ENCODE measurements at regions not wholly inside any gene's neighbourhood (a gene's known extent, or its start where the extent isn't known, plus 50 kb on each side); places are given as distances from the start of the nearest gene placed in this dataset.
"Not testable (repeated sequence)": the region's sequence is repeated elsewhere in the genome, so short reads cannot be mapped to it uniquely, and the experiment has no call there.

DNA sequence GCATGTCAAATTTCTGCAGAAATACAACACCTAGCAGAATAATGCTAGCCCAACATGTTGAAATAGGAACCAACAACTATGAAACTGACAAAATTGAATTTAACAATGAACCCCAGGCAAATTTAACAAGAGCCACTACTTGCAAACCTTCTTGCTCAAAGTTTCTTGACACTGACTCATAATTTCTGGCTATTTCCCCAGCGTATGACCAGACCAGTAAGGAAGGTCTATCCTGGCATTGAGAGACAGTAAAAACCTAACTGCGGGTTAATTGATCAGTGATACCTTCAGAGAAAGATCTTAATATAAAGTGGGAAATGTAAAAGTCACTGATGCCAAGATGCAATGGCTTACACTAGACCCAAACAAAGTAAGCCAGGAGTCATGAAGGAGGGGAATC, 510.1 kb downstream of the ARL4A start:
- no peak for DNase-seq (ENCODE audit: low read depth, low spot score)

- DNase-seq (ENCODE audit: low read depth, low spot score) = no peak
Measured at GRCh38 chr7:13198036-13198435, 510.6 kb downstream of the ARL4A start.

DNA sequence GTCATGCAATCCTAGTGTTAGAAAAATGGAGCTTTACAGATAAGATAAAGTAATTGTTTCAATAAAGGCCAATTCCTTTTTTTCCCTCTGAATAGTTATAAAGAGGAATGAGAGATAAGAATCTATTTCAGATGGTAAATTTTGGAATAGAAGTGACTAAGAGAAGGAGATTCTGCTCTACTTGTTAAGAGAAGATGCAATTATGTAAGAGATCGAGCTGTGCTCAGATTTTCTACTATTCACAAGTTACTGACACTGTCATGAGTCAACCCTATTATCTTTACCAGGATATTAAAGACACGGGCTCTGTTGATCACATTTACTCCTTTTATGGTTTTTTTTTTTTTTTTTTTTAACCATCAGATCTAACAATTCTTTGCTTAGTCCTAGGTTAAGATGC, 511.3 kb downstream of the ARL4A start:
- DNase-seq (ENCODE audit: low read depth, low spot score) = no peak

GRCh38 chr7:13201628-13202027, 514.2 kb downstream of the ARL4A start:
- no peak for DNase-seq (ENCODE audit: low read depth, low spot score)

- no peak for DNase-seq (ENCODE audit: low read depth, low spot score)
Measured at GRCh38 chr7:13217768-13218167, 530.3 kb downstream of the ARL4A start.

DNA sequence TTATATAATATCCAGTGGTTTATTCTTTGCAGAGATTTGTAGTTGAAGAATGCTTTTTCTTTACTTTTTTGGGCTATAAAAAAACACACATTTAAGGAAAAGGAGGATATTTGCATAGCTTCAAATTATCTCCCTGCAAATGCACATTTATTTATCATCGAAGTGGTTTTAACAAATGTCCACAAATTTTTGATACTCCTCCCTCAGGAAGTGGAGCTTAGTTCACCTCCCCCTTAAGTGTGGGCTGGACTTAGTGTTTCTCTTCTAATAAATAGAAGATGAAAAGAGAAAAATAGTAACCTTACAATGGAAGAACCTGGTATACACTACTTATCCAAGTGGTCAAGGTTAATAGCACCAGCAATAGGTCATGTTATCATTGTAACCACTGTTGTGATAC, 537.6 kb downstream of the ARL4A start:
- no peak for DNase-seq (ENCODE audit: low read depth, low spot score)

DNA sequence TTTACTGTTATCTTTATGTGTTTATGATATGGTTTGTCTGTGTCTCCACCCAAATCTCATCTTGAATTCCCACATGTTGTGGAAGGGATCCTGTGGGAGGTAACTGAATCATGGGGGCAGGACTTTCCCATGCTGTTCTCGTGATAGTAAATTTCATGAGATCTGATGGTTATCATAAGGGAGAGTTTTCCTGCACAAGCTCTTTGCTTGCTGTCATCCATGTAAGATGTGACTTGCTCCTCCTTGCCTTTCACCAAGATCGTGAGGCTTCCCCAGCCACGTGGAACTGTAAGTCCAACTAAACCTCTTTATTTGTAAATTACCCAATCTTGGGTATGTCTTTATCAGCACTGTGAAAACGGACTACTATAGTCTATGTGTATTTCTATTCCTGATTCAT, 539.0 kb downstream of the ARL4A start:
- no peak for DNase-seq (ENCODE audit: low read depth, low spot score)

DNA sequence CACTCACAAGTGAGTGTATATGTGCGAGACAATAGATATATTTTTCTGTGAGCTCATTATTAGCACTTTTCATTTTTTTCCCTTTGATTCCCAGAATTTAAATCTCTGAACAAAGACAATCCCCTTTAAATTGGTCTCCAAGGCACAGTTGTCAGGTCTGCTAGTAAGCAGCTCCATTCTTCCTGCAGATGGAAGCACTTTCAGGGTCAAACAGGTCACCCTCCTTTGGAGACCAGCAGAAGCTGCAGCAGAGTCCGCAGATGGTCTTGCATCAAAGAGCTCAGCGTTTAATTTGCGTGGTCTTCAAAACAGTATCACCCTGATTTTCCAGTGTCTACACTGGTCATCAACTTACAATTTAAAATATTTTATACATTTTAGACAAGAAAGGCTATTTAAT, 543.8 kb downstream of the ARL4A start:
- DNase-seq (ENCODE audit: low read depth, low spot score) = no peak

GRCh38 chr7:13235436-13235835, 548.0 kb downstream of the ARL4A start:
- DNase-seq (ENCODE audit: low read depth, low spot score) = no peak

DNA sequence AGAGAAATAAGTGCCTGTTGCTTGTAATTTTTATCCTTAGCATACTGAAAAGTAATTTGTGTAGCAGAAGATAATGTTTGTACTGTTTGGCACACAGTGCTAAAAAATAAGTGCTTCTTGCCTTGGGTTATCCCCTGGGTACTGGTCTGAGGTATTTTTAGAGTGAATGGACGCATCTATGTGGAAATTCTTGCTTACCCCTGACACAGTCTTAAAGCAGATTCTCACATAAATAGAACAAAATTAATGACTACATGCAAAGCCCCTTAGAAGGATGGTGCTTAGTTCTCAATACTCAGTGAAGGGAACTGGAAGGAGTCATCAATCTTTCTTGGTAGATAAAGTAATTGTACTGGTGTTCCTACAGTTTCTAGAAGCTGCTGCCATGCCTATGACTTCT, 548.6 kb downstream of the ARL4A start:
- no peak for DNase-seq (ENCODE audit: low read depth, low spot score)

- no peak for DNase-seq (ENCODE audit: low read depth, low spot score)
Measured at GRCh38 chr7:13240349-13240748, 552.9 kb downstream of the ARL4A start.

DNA sequence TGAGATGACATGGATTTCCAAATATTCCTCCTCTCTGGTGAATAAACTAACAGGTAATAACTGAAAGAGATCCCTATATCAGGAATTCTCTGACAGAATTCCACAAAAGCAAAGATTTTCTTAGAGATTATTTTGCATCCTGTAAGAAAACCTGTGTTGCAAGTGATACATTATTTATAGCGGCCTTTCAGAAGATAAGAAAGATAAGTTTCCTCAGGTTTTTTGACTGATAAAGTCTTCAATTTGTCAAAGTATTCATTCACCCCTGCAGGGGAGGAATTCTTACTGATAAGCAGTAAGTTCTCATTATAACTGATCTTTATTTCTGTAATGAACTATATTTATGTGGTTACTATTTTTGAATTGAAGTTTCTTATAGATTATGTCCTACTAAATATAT, 554.0 kb downstream of the ARL4A start:
- no peak for DNase-seq (ENCODE audit: low read depth, low spot score)

GRCh38 chr7:13257661-13258060, 570.2 kb downstream of the ARL4A start:
- no peak for DNase-seq (ENCODE audit: low read depth, low spot score)

GRCh38 chr7:13258386-13258785, 571.0 kb downstream of the ARL4A start:
- no peak for DNase-seq (ENCODE audit: low read depth, low spot score)

- no peak for DNase-seq (ENCODE audit: low read depth, low spot score)
Measured at GRCh38 chr7:13259930-13260329, 572.5 kb downstream of the ARL4A start.

- no peak for DNase-seq (ENCODE audit: low read depth, low spot score)
Measured at GRCh38 chr7:13262929-13263530, 575.6 kb downstream of the ARL4A start.

DNA sequence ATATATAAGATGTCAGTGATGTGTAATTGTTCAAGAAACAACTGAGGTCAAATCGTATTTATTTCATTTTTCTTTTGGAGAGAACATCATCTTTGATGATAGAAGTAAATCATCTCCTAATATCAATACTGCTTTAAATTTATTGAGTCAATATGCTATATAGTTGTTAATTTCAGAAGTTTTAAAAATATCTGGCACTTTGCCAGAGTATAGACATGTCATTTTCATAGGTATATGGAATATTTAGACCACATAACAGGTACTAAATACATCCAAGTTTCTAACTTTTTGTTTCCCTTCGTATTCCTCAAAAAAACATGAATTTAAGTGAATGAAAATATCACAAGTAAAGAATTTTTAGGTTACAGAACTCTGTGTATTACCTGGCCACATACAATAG, 577.8 kb downstream of the ARL4A start:
- DNase-seq (ENCODE audit: low read depth, low spot score) = no peak

DNA sequence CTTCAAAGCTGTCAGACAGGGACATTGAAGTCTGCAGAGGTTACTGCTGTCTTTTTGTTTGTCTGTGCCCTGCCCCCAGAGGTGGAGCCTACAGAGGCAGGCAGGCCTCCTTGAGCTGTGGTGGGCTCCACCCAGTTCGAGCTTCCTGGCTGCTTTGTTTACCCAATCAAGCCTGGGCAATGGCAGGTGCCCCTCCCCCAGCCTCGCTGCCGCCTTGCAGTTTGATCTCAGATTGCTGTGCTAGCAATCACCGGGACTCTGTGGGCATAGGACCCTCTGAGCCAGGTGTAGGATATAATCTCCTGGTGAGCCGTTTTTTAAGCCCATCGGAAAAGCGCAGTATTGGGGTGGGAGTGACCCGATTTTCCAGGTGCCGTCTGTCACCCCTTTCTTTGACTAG, 586.8 kb downstream of the ARL4A start:
- DNase-seq (ENCODE audit: low read depth, low spot score) = not testable (repeated sequence)

GRCh38 chr7:13276977-13277376, 589.5 kb downstream of the ARL4A start:
- DNase-seq (ENCODE audit: low read depth, low spot score) = no peak

- no peak for DNase-seq (ENCODE audit: low read depth, low spot score)
Measured at GRCh38 chr7:13278020-13278419, 590.6 kb downstream of the ARL4A start.

GRCh38 chr7:13279854-13280435, 592.5 kb downstream of the ARL4A start:
- DNase-seq (ENCODE audit: low read depth, low spot score) = no peak

GRCh38 chr7:13282377-13282980, 595.0 kb downstream of the ARL4A start:
- no peak for DNase-seq (ENCODE audit: low read depth, low spot score)

GRCh38 chr7:13286916-13287315, 599.5 kb downstream of the ARL4A start:
- no peak for DNase-seq (ENCODE audit: low read depth, low spot score)

Measured in pulmonary artery endothelial cell (primary cell).